ENCODE measurements at regions not wholly inside any gene's neighbourhood (a gene's known extent, or its start where the extent isn't known, plus 50 kb on each side); places are given as distances from the start of the nearest gene placed in this dataset.

DNA sequence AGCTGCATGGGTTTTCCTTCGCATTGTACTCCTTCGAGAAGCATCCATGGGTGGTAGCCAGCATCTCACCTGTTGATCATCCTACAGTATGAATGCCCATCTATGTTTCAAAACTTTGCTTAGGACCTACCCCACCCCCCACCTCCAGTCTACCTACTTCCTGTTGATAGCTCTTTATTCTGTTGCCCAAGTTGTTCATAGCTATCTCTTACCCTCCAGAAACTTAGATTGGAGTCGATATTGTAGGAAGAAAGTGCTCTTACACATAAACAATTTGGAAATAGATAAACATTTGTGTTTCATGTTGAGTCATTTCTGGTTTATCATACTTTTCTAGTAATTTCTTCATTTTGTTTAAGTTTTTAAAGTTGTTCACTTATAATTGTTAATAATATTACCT lies 90.1 kb downstream of the FAS start:
- no peak overlapping the region for H3K27ac ChIP-seq
- H3K36me3 ChIP-seq = no peaks in the 10 kb centered on the region
- DNase-seq (ENCODE audit: low spot score) (no peak), ATAC-seq (ENCODE audit: insufficient number of reproducible peaks, low FRiP score, low read depth) (no peak)
- TF ChIP-seq, protein P1, sequence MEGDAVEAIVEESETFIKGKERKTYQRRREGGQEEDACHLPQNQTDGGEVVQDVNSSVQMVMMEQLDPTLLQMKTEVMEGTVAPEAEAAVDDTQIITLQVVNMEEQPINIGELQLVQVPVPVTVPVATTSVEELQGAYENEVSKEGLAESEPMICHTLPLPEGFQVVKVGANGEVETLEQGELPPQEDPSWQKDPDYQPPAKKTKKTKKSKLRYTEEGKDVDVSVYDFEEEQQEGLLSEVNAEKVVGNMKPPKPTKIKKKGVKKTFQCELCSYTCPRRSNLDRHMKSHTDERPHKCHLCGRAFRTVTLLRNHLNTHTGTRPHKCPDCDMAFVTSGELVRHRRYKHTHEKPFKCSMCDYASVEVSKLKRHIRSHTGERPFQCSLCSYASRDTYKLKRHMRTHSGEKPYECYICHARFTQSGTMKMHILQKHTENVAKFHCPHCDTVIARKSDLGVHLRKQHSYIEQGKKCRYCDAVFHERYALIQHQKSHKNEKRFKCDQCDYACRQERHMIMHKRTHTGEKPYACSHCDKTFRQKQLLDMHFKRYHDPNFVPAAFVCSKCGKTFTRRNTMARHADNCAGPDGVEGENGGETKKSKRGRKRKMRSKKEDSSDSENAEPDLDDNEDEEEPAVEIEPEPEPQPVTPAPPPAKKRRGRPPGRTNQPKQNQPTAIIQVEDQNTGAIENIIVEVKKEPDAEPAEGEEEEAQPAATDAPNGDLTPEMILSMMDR (IDR thresholded peaks at IDR 0.05) = no peak
- H3K27me3 ChIP-seq (replicated peaks; ENCODE audit: insufficient read depth) = no peaks in the 10 kb centered on the region
- no peak overlapping the region for H3K4me3 ChIP-seq
- no peaks in the 10 kb centered on the region for H3K9me3 ChIP-seq
- no peaks in the 10 kb centered on the region for H3K4me1 ChIP-seq (ENCODE audit: control insufficient read depth in 1 of 2, low read depth in 2 of 2)

DNA sequence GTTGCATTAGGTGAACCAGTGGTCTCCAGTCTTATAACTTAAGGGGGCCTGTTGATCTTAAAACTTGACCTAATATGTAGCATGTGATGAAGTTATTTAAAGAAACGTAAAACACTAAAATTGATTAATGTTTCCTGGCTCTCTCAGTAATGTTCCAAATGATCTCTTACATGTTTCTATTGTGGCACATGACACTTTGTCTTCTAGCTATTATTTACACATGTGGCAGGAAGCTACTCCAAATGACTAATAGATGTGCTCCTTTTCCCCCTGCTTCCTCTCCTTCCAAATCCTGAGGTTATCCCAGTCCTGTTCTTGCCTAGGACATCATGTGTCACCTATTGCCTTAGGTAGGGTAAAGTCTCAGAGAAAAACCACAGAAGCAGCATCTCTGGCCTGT lies 89.4 kb downstream of the FAS start:
- TF ChIP-seq, protein P1 (IDR thresholded peaks at IDR 0.05) = no peak
- Histone ChIP-seq H3K27ac (no peak overlapping the region), H3K4me3 (no peak overlapping the region), H3K36me3 (no peaks in the 10 kb centered on the region), H3K27me3 (replicated peaks; ENCODE audit: insufficient read depth) (no peaks in the 10 kb centered on the region), H3K9me3 (no peaks in the 10 kb centered on the region), H3K4me1 (ENCODE audit: control insufficient read depth in 1 of 2, low read depth in 2 of 2) (no peaks in the 10 kb centered on the region)
- ATAC-seq (ENCODE audit: insufficient number of reproducible peaks, low FRiP score, low read depth) (no peak), DNase-seq (ENCODE audit: low spot score) (no peak)

DNA sequence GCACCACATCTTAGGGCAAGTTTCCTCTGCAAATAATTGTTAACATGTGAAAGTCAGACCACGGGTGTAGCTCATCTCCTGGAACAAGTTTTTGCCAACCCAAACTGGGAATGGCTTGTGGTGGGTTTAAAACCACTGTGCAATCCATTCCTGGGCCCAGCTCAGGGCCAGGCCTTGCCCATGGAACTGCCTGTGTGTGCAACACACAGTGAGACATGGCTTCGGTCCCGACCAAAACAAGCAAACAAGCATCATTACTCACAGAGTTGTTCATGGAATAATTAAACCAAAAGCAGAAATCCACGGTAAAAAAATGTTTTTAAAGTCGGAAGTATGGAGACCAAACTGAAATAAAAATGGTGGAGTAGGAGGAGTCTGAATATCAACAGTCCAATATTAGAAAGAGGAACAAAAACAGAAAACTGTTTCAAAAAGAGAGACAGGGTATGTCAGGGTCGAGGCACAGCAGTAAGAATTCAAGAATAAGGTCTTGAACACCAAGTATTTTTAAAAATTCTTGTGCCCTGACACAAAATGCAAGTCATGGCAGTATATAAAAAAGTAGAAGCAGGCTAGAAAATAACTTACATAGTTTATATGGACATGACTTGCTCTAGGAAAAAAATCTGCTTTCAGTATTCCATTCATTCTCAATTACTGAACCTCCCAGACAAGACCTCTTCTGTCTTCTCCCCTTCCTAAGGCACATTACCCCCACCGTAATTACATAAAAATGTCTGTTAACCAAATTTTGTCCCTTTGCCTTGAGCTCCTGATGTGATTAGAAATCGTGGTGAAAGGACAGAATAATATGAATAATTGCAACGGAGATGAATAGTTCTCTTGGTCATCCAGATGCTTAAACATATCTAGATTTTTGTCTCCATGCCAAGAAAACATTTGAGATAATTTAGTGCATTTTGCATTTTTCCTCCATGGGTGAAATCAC lies 88.4 kb downstream of the FAS start:
- H3K4me3 ChIP-seq = no peak overlapping the region
- H3K4me1 ChIP-seq (ENCODE audit: control insufficient read depth in 1 of 2, low read depth in 2 of 2) = peaks cover 0 to 8% of the 10 kb centered on the region in 2 donors
- DNase-seq (ENCODE audit: low spot score) (no peak), ATAC-seq (ENCODE audit: insufficient number of reproducible peaks, low FRiP score, low read depth) (no peak)
- TF ChIP-seq, protein P1 (IDR thresholded peaks at IDR 0.05) = no peak
- H3K27ac ChIP-seq = no peak overlapping the region
- no peaks in the 10 kb centered on the region for H3K36me3 ChIP-seq
- no peaks in the 10 kb centered on the region for H3K27me3 ChIP-seq (replicated peaks; ENCODE audit: insufficient read depth)
- H3K9me3 ChIP-seq = no peaks in the 10 kb centered on the region

DNA sequence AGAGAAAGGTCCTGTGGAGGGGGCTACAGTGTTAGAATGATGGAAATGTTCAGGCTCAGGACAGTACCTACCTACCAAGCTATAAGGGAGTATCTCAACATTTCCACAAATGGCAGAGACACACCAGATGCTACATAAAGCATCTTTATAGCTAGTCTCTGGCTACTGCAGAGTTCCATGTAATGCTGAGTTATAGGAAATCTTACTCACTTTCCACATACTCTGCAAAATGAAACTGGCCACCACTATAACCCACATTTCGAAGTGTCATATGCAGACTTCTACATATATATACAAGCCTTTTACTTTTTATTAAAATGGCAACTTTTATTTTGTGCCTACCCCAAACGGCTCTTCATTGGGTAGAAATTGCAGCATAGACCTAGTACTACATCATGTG lies 85.5 kb downstream of the FAS start:
- TF ChIP-seq, protein P1 (IDR thresholded peaks at IDR 0.05) = no peak

DNA sequence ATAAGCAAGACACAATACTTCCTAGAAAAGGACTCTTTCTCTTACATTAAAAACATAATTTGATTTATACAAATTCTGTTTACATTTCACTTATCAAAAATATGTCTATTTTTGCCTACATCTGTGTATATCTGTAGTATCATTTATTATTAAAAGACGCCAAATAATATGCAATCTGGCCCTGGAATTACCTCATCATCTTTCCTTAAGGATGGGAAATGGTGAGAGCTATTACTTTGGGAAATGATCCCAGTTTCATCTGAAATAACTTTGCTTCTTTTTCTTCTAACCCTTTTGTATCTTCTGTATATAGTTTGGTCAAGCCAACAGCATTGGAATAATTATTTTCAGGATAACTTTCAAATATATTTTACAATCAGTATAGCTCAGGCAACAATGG lies 85.0 kb downstream of the FAS start:
- Histone ChIP-seq H3K9me3 (no peaks in the 10 kb centered on the region), H3K4me3 (no peak overlapping the region), H3K4me1 (ENCODE audit: control insufficient read depth in 1 of 2, low read depth in 2 of 2) (peaks cover 0 to 16% of the 10 kb centered on the region in 2 donors), H3K27me3 (replicated peaks; ENCODE audit: insufficient read depth) (no peaks in the 10 kb centered on the region), H3K27ac (no peak overlapping the region), H3K36me3 (no peaks in the 10 kb centered on the region)
- DNase-seq (ENCODE audit: low spot score) (no peak), ATAC-seq (ENCODE audit: insufficient number of reproducible peaks, low FRiP score, low read depth) (no peak)
- TF ChIP-seq, protein P1 (IDR thresholded peaks at IDR 0.05) = no peak

More for the DNA sequence above, 85.5 kb downstream of the FAS start:
- no peak overlapping the region for H3K27ac ChIP-seq
- no peak overlapping the region for H3K4me3 ChIP-seq
- H3K4me1 ChIP-seq (ENCODE audit: control insufficient read depth in 1 of 2, low read depth in 2 of 2) = peaks cover 0 to 16% of the 10 kb centered on the region in 2 donors
- H3K36me3 ChIP-seq = no peaks in the 10 kb centered on the region
- ATAC-seq (ENCODE audit: insufficient number of reproducible peaks, low FRiP score, low read depth) = no peak
- DNase-seq (ENCODE audit: low spot score) = no peak
- no peaks in the 10 kb centered on the region for H3K27me3 ChIP-seq (replicated peaks; ENCODE audit: insufficient read depth)
- no peaks in the 10 kb centered on the region for H3K9me3 ChIP-seq
